A549 (cell line): ENCODE measurements at regions not wholly inside any gene's neighbourhood (a gene's known extent, or its start where the extent isn't known, plus 50 kb on each side); places are given as distances from the start of the nearest gene placed in this dataset.
A peak's percentile ranks its signal among the peaks of the same experiment; 100 is the strongest.

Experiments
- ATAC-seq, 2 experiments: fragments of 200-7000 bp in 1 of 2; fragments of >200 bp in 1 of 2; cut with Nextera tagmentation in 1 of 2; cut with Tn5 transposase in 1 of 2; 3 replicates each; pipeline versions ENCODE4 v1.8.0 to v1.9.1; 2018 to 2020; ENCODE audit warnings: mild to moderate bottlenecking in 1 of 2, moderate library complexity in 1 of 2
- CTCF ChIA-PET: fragments of 300-600 bp; sonication (Branson Sonifier 250); formaldehyde crosslinking; extraction: SDS; loops from one replicate; lab custom pipeline; 2021; ENCODE audit warnings: antibody characterized with exemption, inconsistent platforms; lab: Yijun Ruan, JAX
- POLR2A ChIA-PET: fragments of 350-600 bp; formaldehyde crosslinking; extraction: SDS; loops from one replicate; lab custom pipeline; 2021; ENCODE audit warnings: antibody characterized with exemption, inconsistent platforms; lab: Yijun Ruan, JAX
- DNase-seq, 2 experiments: peaks; one replicate each; pipeline versions ENCODE4 v3.0.0 to v3.0.0-alpha.2; 2011 to 2016; ENCODE audit warnings: low read depth in 1 of 2, low spot score in 1 of 2
- FAIRE-seq: peaks from 2 replicates; lab custom pipeline; 2011; peaks lifted over from hg19 to GRCh38; lab: Jason Lieb, UNC
- H3K27ac ChIP-seq, 2 experiments: fragments of >200 bp; sonication (Bioruptor Twin); formaldehyde crosslinking; 3 replicates each; pipeline ENCODE4 v1.5.1; 2016 to 2017
- H3K4me1 ChIP-seq: fragments of >200 bp; sonication (Bioruptor Twin); formaldehyde crosslinking; 3 replicates; pipeline ENCODE4 v1.6.1; 2016
- H3K4me2 ChIP-seq: fragments of >200 bp; sonication (Bioruptor Twin); formaldehyde crosslinking; 3 replicates; pipeline ENCODE4 v1.6.1; 2016
- H3K4me3 ChIP-seq: fragments of >200 bp; sonication (Bioruptor Twin); formaldehyde crosslinking; 3 replicates; pipeline ENCODE4 v1.5.1; 2016
- H3K9me3 ChIP-seq: fragments of >200 bp; sonication (Bioruptor Twin); formaldehyde crosslinking; 3 replicates; pipeline ENCODE4 v1.6.1; 2016
- CBX2 ChIP-seq: fragments of 200-600 bp; sonication (generic); IDR thresholded peaks from 2 replicates; pipeline ENCODE4 v1.6.1; 2016; ENCODE audit warnings: low read depth, mild to moderate bottlenecking, borderline replicate concordance
- CHD2 ChIP-seq: fragments of 150-350 bp; IDR thresholded peaks from 2 replicates; pipeline ENCODE4 v1.6.1; 2014; ENCODE audit warnings: low read length; ENCODE audit not compliant: partially characterized antibody
- EP300 ChIP-seq, 2 experiments: fragments of >200 bp; sonication (Bioruptor Twin); formaldehyde crosslinking; IDR thresholded peaks; 2 replicates in 1 of 2; 3 replicates in 1 of 2; pipeline ENCODE4 v1.6.1; 2016 to 2017
- JUNB ChIP-seq: fragments of >200 bp; sonication (Bioruptor Twin); formaldehyde crosslinking; IDR thresholded peaks from 2 replicates; pipeline ENCODE4 v1.6.1; 2016
- KDM1A ChIP-seq: fragments of 200-600 bp; sonication (generic); IDR thresholded peaks from 2 replicates; pipeline ENCODE4 v1.6.1; 2016; ENCODE audit warnings: low read depth, mild to moderate bottlenecking
- KDM5A ChIP-seq: fragments of 200-600 bp; sonication (generic); IDR thresholded peaks from 2 replicates; pipeline ENCODE4 v1.6.1; 2016; ENCODE audit warnings: antibody characterized with exemption, mild to moderate bottlenecking
- PHF8 ChIP-seq: fragments of 200-600 bp; sonication (generic); IDR thresholded peaks from 2 replicates; pipeline ENCODE4 v1.6.1; 2016; ENCODE audit warnings: low read depth, mild to moderate bottlenecking, antibody characterized with exemption, moderate library complexity, borderline replicate concordance
- POLR2AphosphoS2 ChIP-seq: conservative IDR thresholded peaks from 2 replicates; pipeline ENCODE4 v1.6.1; 2012; ENCODE audit warnings: low read length, improper control_type of control experiment, inconsistent platforms
- RFX5 ChIP-seq: fragments of 450-650 bp; IDR thresholded peaks from 2 replicates; pipeline ENCODE4 v1.7.1; 2014; ENCODE audit warnings: antibody characterized with exemption, mild to moderate bottlenecking, moderate library complexity
- RNF2 ChIP-seq: fragments of 200-600 bp; sonication (generic); IDR thresholded peaks from 2 replicates; pipeline ENCODE4 v1.6.1; 2016; ENCODE audit warnings: low read depth, mild to moderate bottlenecking, antibody characterized with exemption, moderate library complexity, borderline replicate concordance
- SREBF2 ChIP-seq: fragments of 450-650 bp; IDR thresholded peaks from 2 replicates; pipeline ENCODE4 v1.6.1; 2014; ENCODE audit warnings: mild to moderate bottlenecking, moderate library complexity
- TP53 ChIP-seq: fragments of 250-450 bp; sonication (Bioruptor Pico); IDR thresholded peaks from 2 replicates; pipeline ENCODE4 v1.5.0; 2021; ENCODE audit warnings: mild to moderate bottlenecking, moderate library complexity
- ZC3H11A ChIP-seq: fragments of 450-650 bp; IDR thresholded peaks from 2 replicates; pipeline ENCODE4 v1.6.1; 2014; ENCODE audit warnings: antibody characterized with exemption, mild to moderate bottlenecking
- ZSCAN20 ChIP-seq: fragments of 250-450 bp; sonication (Bioruptor Pico); IDR thresholded peaks from 2 replicates; pipeline ENCODE4 v1.8.0; 2022; ENCODE audit warnings: mild to moderate bottlenecking, moderate library complexity
- WGBS: methylation state at CpG from one replicate; pipeline ENCODE4 v1.1.6; 2017; ENCODE audit errors: missing lambda C conversion rate; 5-methylcytosine and 5-hydroxymethylcytosine counted together
- TF ChIP-seq, protein P1 (sequence below): fragments of >200 bp; sonication (Bioruptor Twin); formaldehyde crosslinking; IDR thresholded peaks from 3 replicates; pipeline ENCODE4 v1.5.1; 2016
- TF ChIP-seq, protein P2 (sequence below): fragments of 150-350 bp; IDR thresholded peaks from 2 replicates; pipeline ENCODE4 v1.6.1; 2014; ENCODE audit warnings: low read depth, mild to moderate bottlenecking, low read length
- TF ChIP-seq, protein P3 (sequence below): fragments of 200-600 bp; sonication (generic); IDR thresholded peaks from 2 replicates; pipeline ENCODE4 v1.6.1; 2016; ENCODE audit warnings: antibody characterized with exemption, mild to moderate bottlenecking, moderate library complexity
- TF ChIP-seq, protein P4 (sequence below): fragments of 450-650 bp; IDR thresholded peaks from 2 replicates; pipeline ENCODE4 v1.6.1; 2014; ENCODE audit warnings: antibody characterized with exemption

DNA sequence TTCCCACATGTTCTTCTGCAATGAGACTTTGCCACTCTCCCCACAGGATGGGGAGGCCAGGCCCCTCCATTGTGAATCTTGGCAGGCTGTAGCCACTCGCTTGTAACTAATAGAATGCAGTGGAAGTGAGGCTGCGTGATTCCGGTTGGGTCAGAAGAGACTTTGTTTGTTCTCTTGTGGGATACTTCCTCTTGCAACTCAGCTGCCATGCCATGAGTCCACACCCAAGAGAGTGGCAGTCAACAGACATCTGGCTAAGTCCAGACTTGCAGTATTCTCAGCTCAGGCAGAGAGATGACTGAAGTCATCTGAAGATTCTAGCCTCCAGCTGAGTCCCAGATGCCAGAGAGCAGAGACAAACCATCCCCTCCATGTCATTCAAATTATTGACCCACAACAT, 153.4 kb upstream of the GDF10 start (continued):
- TF ChIP-seq, protein P1, sequence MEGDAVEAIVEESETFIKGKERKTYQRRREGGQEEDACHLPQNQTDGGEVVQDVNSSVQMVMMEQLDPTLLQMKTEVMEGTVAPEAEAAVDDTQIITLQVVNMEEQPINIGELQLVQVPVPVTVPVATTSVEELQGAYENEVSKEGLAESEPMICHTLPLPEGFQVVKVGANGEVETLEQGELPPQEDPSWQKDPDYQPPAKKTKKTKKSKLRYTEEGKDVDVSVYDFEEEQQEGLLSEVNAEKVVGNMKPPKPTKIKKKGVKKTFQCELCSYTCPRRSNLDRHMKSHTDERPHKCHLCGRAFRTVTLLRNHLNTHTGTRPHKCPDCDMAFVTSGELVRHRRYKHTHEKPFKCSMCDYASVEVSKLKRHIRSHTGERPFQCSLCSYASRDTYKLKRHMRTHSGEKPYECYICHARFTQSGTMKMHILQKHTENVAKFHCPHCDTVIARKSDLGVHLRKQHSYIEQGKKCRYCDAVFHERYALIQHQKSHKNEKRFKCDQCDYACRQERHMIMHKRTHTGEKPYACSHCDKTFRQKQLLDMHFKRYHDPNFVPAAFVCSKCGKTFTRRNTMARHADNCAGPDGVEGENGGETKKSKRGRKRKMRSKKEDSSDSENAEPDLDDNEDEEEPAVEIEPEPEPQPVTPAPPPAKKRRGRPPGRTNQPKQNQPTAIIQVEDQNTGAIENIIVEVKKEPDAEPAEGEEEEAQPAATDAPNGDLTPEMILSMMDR, result no peak
- TF ChIP-seq KDM5A (no peak), EP300 (IDR thresholded peaks at IDR 0.05) (no peak), KDM1A (no peak)

DNA sequence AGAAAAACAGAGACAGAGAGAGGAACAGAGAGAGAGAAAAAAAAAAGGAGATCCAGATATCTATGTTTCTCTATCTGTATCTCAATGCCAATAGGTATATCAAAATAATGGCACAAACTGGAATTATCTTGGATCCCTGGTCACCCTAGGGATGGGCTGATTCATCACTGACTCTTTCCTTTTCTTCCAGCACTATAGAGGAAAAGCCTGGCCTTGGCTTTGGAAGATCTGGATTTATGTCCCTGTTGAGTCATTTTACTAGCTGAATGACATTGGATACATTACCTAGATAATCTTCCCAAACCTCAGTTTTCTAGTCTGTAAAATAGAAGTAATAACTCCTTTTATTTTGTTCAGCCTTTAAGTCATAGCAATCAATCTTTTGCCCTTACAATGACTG, 152.8 kb upstream of the GDF10 start:
- ATAC-seq (no peak), FAIRE-seq (no peak), DNase-seq (no peak)
- ChIA-PET POLR2A (no interaction called here), CTCF (no interaction called here)
- TF ChIP-seq SREBF2, result no peak
- TF ChIP-seq ZC3H11A, result no peak
- TF ChIP-seq ZSCAN20 (CRISPR knock-in tag), result no peak
- no peak for TF ChIP-seq KDM1A
- TF ChIP-seq TP53 (CRISPR knock-in tag), result no peak
- TF ChIP-seq POLR2AphosphoS2, result no peak
- no peak for TF ChIP-seq JUNB
- TF ChIP-seq, protein P2, sequence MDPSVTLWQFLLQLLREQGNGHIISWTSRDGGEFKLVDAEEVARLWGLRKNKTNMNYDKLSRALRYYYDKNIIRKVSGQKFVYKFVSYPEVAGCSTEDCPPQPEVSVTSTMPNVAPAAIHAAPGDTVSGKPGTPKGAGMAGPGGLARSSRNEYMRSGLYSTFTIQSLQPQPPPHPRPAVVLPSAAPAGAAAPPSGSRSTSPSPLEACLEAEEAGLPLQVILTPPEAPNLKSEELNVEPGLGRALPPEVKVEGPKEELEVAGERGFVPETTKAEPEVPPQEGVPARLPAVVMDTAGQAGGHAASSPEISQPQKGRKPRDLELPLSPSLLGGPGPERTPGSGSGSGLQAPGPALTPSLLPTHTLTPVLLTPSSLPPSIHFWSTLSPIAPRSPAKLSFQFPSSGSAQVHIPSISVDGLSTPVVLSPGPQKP, result no peak
- TF ChIP-seq, protein P3, sequence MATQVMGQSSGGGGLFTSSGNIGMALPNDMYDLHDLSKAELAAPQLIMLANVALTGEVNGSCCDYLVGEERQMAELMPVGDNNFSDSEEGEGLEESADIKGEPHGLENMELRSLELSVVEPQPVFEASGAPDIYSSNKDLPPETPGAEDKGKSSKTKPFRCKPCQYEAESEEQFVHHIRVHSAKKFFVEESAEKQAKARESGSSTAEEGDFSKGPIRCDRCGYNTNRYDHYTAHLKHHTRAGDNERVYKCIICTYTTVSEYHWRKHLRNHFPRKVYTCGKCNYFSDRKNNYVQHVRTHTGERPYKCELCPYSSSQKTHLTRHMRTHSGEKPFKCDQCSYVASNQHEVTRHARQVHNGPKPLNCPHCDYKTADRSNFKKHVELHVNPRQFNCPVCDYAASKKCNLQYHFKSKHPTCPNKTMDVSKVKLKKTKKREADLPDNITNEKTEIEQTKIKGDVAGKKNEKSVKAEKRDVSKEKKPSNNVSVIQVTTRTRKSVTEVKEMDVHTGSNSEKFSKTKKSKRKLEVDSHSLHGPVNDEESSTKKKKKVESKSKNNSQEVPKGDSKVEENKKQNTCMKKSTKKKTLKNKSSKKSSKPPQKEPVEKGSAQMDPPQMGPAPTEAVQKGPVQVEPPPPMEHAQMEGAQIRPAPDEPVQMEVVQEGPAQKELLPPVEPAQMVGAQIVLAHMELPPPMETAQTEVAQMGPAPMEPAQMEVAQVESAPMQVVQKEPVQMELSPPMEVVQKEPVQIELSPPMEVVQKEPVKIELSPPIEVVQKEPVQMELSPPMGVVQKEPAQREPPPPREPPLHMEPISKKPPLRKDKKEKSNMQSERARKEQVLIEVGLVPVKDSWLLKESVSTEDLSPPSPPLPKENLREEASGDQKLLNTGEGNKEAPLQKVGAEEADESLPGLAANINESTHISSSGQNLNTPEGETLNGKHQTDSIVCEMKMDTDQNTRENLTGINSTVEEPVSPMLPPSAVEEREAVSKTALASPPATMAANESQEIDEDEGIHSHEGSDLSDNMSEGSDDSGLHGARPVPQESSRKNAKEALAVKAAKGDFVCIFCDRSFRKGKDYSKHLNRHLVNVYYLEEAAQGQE, result no peak
- no peak for TF ChIP-seq PHF8
- TF ChIP-seq CHD2, result no peak
- TF ChIP-seq CBX2, result no peak
- TF ChIP-seq RFX5, result no peak
- H3K4me2 ChIP-seq, result no peak overlapping the region
- no peaks in the 10 kb centered on the region for H3K9me3 ChIP-seq
- no peak overlapping the region for H3K4me3 ChIP-seq
- H3K27ac ChIP-seq, result no peak overlapping the region
- no peaks in the 10 kb centered on the region for H3K4me1 ChIP-seq

DNA sequence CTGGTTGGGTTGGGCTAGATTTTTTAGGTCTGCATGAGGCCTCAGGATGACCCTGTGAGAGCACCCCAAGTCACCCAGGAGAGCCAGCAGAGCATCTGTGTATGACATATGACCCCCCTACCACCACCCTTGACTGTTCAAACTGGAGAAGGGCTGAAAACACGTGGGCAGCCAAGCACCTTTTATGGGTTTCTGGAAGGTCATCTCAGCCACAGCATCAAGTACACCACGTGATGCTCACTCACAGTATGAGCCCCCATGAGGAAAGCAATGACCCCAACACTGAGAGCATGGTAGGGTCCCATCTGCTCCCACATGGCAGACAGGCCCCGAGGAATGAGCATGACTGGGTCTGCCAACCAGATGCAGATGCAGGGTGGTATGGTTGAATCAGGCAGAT, 149.4 kb upstream of the GDF10 start:
- TF ChIP-seq RFX5, result no peak
- TF ChIP-seq, protein P4, sequence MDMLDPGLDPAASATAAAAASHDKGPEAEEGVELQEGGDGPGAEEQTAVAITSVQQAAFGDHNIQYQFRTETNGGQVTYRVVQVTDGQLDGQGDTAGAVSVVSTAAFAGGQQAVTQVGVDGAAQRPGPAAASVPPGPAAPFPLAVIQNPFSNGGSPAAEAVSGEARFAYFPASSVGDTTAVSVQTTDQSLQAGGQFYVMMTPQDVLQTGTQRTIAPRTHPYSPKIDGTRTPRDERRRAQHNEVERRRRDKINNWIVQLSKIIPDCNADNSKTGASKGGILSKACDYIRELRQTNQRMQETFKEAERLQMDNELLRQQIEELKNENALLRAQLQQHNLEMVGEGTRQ, result 0 out of 2 replicates have a peak, but pooled peaks have one; percentile 15
- TF ChIP-seq ZSCAN20 (CRISPR knock-in tag), result no peak
- TF ChIP-seq CBX2, result no peak
- TF ChIP-seq RNF2, result no peak
- CTCF ChIA-PET, result interaction anchor here (0.6 to 2.0 kb wide), 3 partner anchors 11 to 103 kb away, joined by 3 to 6 read pairs (median 5); no protein-coding TSS in a partner anchor
- no peak overlapping the region for H3K27ac ChIP-seq
- no peak overlapping the region for H3K4me2 ChIP-seq
- DNase-seq, result no peak
- 0% methylated on average over 3 of the region's 3 CpGs for WGBS
- H3K4me1 ChIP-seq, result no peaks in the 10 kb centered on the region
- no peak overlapping the region for H3K4me3 ChIP-seq
- ATAC-seq, result no peak
- FAIRE-seq, result no peak
- POLR2A ChIA-PET, result no interaction called here
- H3K9me3 ChIP-seq, result peaks cover 17% of the 10 kb centered on the region
